ENCODE measurements at regions not wholly inside any gene's neighbourhood (a gene's known extent, or its start where the extent isn't known, plus 50 kb on each side); places are given as distances from the start of the nearest gene placed in this dataset.

DNA sequence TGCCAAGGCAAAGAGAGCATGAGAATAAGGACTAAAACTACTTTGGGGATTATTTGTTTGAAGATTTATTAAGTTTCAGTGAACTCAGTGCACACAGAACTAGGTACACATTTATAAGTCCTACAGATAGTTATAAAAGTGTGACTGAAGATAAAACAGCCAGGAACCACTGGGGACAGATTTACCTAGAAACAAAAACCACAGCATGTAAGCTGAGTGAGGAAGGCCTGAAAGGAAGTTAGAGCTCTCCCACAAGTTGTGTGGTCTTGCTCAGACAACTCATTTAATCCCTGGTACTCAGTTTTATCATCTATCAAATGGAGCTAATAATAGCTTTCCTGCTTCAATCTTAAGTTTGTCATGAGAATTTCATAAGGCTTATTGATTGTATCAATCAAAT lies 311.2 kb upstream of the FAT3 start:
- no peak for DNase-seq
- POLR2A ChIA-PET: no interaction called here
- Histone ChIP-seq H3K9me3 (ENCODE audit: control extremely low read depth in 1 of 3, control insufficient read depth in 2 of 3, insufficient read depth in 1 of 3, low read length in 2 of 3) (peaks cover 0 to 9% (median 0%) of the 10 kb centered on the region in 3 donors), H3K27ac (ENCODE audit: low read length in 2 of 2) (no peak overlapping the region), H4K20me1 (ENCODE audit: control insufficient read depth, insufficient read depth, low read length, poor library complexity, severe bottlenecking) (no peaks in the 10 kb centered on the region), H3K9ac (ENCODE audit: low read length) (no peak overlapping the region), H3K27me3 (replicated peaks in 1 of 4; ENCODE audit: control extremely low read depth in 1 of 4, control insufficient read depth in 3 of 4, insufficient read depth in 4 of 4, low read length in 3 of 4) (no peaks in the 10 kb centered on the region), H3K4me1 (ENCODE audit: control insufficient read depth in 2 of 2, insufficient read depth in 2 of 2, low read length in 2 of 2) (no peaks in the 10 kb centered on the region), H2AFZ (ENCODE audit: insufficient read depth, low read depth, low read length, poor library complexity, severe bottlenecking) (no peak overlapping the region), H3K79me2 (ENCODE audit: control insufficient read depth, insufficient read depth, low read length) (no peaks in the 10 kb centered on the region), H3K4me3 (ENCODE audit: control extremely low read depth in 1 of 5, extremely low read depth in 1 of 5, insufficient read depth in 1 of 5, low read depth in 2 of 5, low read length in 4 of 5) (no peak overlapping the region), H3K4me2 (replicated peaks; ENCODE audit: low read depth, low read length, poor library complexity, severe bottlenecking) (no peak overlapping the region), H3K36me3 (replicated peaks in 1 of 2; ENCODE audit: control extremely low read depth in 1 of 2, control insufficient read depth in 1 of 2, extremely low read depth in 1 of 2, insufficient read depth in 2 of 2, low read length in 1 of 2) (no peaks in the 10 kb centered on the region)
- intact Hi-C loops (cut with micrococcal nuclease): no loop called here
- H3K27me3 Mint-ChIP-seq: no peaks in the 10 kb centered on the region
- no peak for ATAC-seq (ENCODE audit: low read depth)
- CTCF ChIA-PET: no interaction called here
- H3K4me1 Mint-ChIP-seq: no peaks in the 10 kb centered on the region
- H3K9me3 Mint-ChIP-seq (ENCODE audit: insufficient read depth): no peaks in the 10 kb centered on the region
- TF ChIP-seq, protein P1, sequence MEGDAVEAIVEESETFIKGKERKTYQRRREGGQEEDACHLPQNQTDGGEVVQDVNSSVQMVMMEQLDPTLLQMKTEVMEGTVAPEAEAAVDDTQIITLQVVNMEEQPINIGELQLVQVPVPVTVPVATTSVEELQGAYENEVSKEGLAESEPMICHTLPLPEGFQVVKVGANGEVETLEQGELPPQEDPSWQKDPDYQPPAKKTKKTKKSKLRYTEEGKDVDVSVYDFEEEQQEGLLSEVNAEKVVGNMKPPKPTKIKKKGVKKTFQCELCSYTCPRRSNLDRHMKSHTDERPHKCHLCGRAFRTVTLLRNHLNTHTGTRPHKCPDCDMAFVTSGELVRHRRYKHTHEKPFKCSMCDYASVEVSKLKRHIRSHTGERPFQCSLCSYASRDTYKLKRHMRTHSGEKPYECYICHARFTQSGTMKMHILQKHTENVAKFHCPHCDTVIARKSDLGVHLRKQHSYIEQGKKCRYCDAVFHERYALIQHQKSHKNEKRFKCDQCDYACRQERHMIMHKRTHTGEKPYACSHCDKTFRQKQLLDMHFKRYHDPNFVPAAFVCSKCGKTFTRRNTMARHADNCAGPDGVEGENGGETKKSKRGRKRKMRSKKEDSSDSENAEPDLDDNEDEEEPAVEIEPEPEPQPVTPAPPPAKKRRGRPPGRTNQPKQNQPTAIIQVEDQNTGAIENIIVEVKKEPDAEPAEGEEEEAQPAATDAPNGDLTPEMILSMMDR (IDR thresholded peaks at IDR 0.05): no peak
- TF ChIP-seq EZH2 (IDR thresholded peaks at IDR 0.05; ENCODE audit: borderline replicate concordance, insufficient read depth, low read depth, low read length, poor library complexity, severe bottlenecking): no peak
- H3K27ac Mint-ChIP-seq: no peak overlapping the region
- no peak overlapping the region for H3K4me3 Mint-ChIP-seq

DNA sequence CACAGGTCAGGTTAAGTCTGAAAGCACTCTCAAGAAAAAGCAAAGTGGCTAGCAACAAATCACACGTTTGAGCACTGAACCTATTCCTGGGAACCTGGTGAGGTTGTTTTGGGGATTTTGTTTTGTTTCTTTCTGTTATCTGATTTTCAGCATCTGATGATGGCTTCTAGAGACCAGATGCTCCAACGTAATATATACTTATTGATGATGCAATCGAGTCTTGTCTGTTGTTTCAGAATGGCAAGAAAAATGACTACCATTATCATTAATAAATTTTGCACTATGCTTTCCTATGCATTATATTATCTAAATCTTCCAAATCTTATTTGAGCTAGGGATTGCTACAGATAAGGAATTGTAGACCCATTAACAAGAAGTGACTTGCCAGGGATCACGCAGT lies 312.3 kb upstream of the FAT3 start:
- Histone ChIP-seq H4K20me1 (ENCODE audit: control insufficient read depth, insufficient read depth, low read length, poor library complexity, severe bottlenecking) (no peaks in the 10 kb centered on the region), H3K9me3 (ENCODE audit: control extremely low read depth in 1 of 3, control insufficient read depth in 2 of 3, insufficient read depth in 1 of 3, low read length in 2 of 3) (peaks cover 0 to 9% (median 0%) of the 10 kb centered on the region in 3 donors), H3K9ac (ENCODE audit: low read length) (no peak overlapping the region), H3K36me3 (replicated peaks in 1 of 2; ENCODE audit: control extremely low read depth in 1 of 2, control insufficient read depth in 1 of 2, extremely low read depth in 1 of 2, insufficient read depth in 2 of 2, low read length in 1 of 2) (no peaks in the 10 kb centered on the region), H3K79me2 (ENCODE audit: control insufficient read depth, insufficient read depth, low read length) (no peaks in the 10 kb centered on the region), H3K27ac (ENCODE audit: low read length in 2 of 2) (no peak overlapping the region), H3K4me2 (replicated peaks; ENCODE audit: low read depth, low read length, poor library complexity, severe bottlenecking) (no peak overlapping the region), H3K27me3 (replicated peaks in 1 of 4; ENCODE audit: control extremely low read depth in 1 of 4, control insufficient read depth in 3 of 4, insufficient read depth in 4 of 4, low read length in 3 of 4) (no peaks in the 10 kb centered on the region), H2AFZ (ENCODE audit: insufficient read depth, low read depth, low read length, poor library complexity, severe bottlenecking) (no peak overlapping the region), H3K4me1 (ENCODE audit: control insufficient read depth in 2 of 2, insufficient read depth in 2 of 2, low read length in 2 of 2) (no peaks in the 10 kb centered on the region), H3K4me3 (ENCODE audit: control extremely low read depth in 1 of 5, extremely low read depth in 1 of 5, insufficient read depth in 1 of 5, low read depth in 2 of 5, low read length in 4 of 5) (no peak overlapping the region)
- WGBS (ENCODE audit: insufficient coverage): 63% methylated on average over 1 of the region's 4 CpGs
- POLR2A ChIA-PET: no interaction called here
- Mint-ChIP-seq H3K27ac (no peak overlapping the region), H3K4me3 (no peak overlapping the region), H3K9me3 (ENCODE audit: insufficient read depth) (no peaks in the 10 kb centered on the region), H3K27me3 (no peaks in the 10 kb centered on the region), H3K4me1 (no peaks in the 10 kb centered on the region)
- no peak for DNase-seq
- intact Hi-C loops (cut with micrococcal nuclease): no loop called here
- CTCF ChIA-PET: no interaction called here
- ATAC-seq (ENCODE audit: low read depth): no peak
- TF ChIP-seq EZH2 (IDR thresholded peaks at IDR 0.05; ENCODE audit: borderline replicate concordance, insufficient read depth, low read depth, low read length, poor library complexity, severe bottlenecking): no peak
